RWPE2 (cell line): ENCODE measurements at regions not wholly inside any gene's neighbourhood (a gene's known extent, or its start where the extent isn't known, plus 50 kb on each side); places are given as distances from the start of the nearest gene placed in this dataset.

Experiments
- ATAC-seq: fragments of 200-7000 bp; cut with Tn5 transposase; 3 replicates; pipeline ENCODE4 v1.9.1; 2021; ENCODE audit warnings: low read depth
- DNase-seq: peaks from one replicate; pipeline ENCODE4 v3.0.0-alpha.2; 2020; ENCODE audit warnings: low spot score
- H3K27ac ChIP-seq: fragments of 450-650 bp; 2 replicates; pipeline ENCODE4 v1.5.1; 2017; ENCODE audit warnings: mild to moderate bottlenecking; ENCODE audit not compliant: poor library complexity, severe bottlenecking
- H3K27me3 ChIP-seq: fragments of 250-450 bp; sonication (Bioruptor Pico); 2 replicates; pipeline ENCODE4 v1.5.1; 2021; ENCODE audit warnings: mild to moderate bottlenecking, moderate library complexity; ENCODE audit not compliant: insufficient read depth, poor library complexity, severe bottlenecking
- H3K36me3 ChIP-seq: fragments of 250-450 bp; sonication (Bioruptor Pico); 2 replicates; pipeline ENCODE4 v1.5.1; 2020; ENCODE audit warnings: low read depth, mild to moderate bottlenecking, moderate library complexity
- H3K4me1 ChIP-seq: fragments of 250-450 bp; sonication (Bioruptor Pico); 2 replicates; pipeline ENCODE4 v1.5.1; 2021; ENCODE audit warnings: mild to moderate bottlenecking, moderate library complexity; ENCODE audit not compliant: insufficient read depth, poor library complexity, severe bottlenecking
- H3K4me3 ChIP-seq: fragments of 250-450 bp; sonication (Bioruptor Pico); 2 replicates; pipeline ENCODE4 v1.5.1; 2021; ENCODE audit warnings: mild to moderate bottlenecking, moderate library complexity; ENCODE audit not compliant: severe bottlenecking
- H3K9me3 ChIP-seq: fragments of 250-450 bp; sonication (Bioruptor Pico); 2 replicates; pipeline ENCODE4 v1.5.1; 2021; ENCODE audit warnings: mild to moderate bottlenecking, moderate library complexity; ENCODE audit not compliant: severe bottlenecking
- CTCF ChIP-seq: fragments of 450-650 bp; IDR thresholded peaks from one replicate; pipeline ENCODE4 v1.5.1; 2017; ENCODE audit warnings: mild to moderate bottlenecking, moderate library complexity; ENCODE audit not compliant: poor library complexity, severe bottlenecking

GRCh38 chr7:153939654-153940053 lies 112.5 kb upstream of the DPP6 start:
- Histone ChIP-seq H3K36me3 (no peaks in the 10 kb centered on the region), H3K27ac (no peak overlapping the region), H3K4me1 (no peaks in the 10 kb centered on the region), H3K4me3 (no peak overlapping the region), H3K9me3 (no peaks in the 10 kb centered on the region), H3K27me3 (no peaks in the 10 kb centered on the region)
- DNase-seq (no peak), ATAC-seq (no peak)
- no peak for TF ChIP-seq CTCF

DNA sequence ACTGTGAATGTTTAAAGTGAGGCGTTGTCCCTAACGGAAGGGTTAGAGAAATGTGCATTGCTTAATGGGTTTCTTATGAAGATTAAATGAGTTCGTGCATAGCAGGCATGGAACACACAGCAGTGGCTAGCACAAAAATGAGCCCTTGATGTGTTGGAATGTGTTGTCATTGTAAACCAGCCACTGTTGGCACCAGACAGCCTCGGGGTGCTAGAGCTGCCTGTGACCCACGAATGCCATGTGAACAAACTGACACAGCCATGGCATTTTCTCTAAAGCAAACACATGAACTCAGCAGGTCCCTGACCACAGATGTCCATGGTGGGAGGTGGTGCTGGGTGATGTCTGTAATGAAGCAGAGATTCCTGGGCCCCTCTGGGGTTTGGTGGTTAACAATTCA lies 111.1 kb upstream of the DPP6 start:
- Histone ChIP-seq H3K9me3 (no peaks in the 10 kb centered on the region), H3K4me3 (no peak overlapping the region), H3K27me3 (no peaks in the 10 kb centered on the region), H3K36me3 (no peaks in the 10 kb centered on the region), H3K4me1 (no peaks in the 10 kb centered on the region), H3K27ac (no peak overlapping the region)
- ATAC-seq (no peak), DNase-seq (no peak)
- no peak for TF ChIP-seq CTCF

DNA sequence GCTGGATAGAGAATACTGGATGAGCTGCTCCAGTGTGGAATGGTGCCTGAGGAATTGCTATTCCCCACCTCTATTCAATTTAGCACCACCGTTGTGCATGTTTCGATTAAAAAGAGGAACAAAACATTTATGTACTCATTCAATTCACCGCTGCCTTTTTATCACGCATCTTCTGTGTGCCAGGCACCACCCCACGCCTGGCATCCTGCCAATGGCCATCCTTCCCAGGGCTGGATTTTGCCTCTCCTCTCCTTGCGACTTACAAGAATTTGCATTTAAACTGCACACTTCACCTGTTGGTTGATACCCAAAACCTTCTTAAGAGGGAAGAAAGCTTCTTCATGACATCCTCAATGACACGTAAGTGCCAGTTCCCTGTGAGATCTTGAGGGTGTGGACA lies 110.2 kb upstream of the DPP6 start:
- no peaks in the 10 kb centered on the region for H3K36me3 ChIP-seq
- no peak overlapping the region for H3K4me3 ChIP-seq
- H3K9me3 ChIP-seq: no peaks in the 10 kb centered on the region
- H3K4me1 ChIP-seq: no peaks in the 10 kb centered on the region
- ATAC-seq: no peak
- no peak overlapping the region for H3K27ac ChIP-seq
- no peaks in the 10 kb centered on the region for H3K27me3 ChIP-seq
- DNase-seq: no peak
- no peak for TF ChIP-seq CTCF

- ATAC-seq: no peak
- Histone ChIP-seq H3K9me3 (no peaks in the 10 kb centered on the region), H3K36me3 (no peaks in the 10 kb centered on the region), H3K27me3 (no peaks in the 10 kb centered on the region), H3K4me3 (no peak overlapping the region), H3K27ac (no peak overlapping the region), H3K4me1 (no peaks in the 10 kb centered on the region)
- TF ChIP-seq CTCF: no peak
- no peak for DNase-seq
Measured at GRCh38 chr7:153943457-153943856, 108.7 kb upstream of the DPP6 start.

- Histone ChIP-seq H3K4me3 (no peak overlapping the region), H3K27me3 (no peaks in the 10 kb centered on the region), H3K36me3 (no peaks in the 10 kb centered on the region), H3K4me1 (no peaks in the 10 kb centered on the region), H3K9me3 (no peaks in the 10 kb centered on the region), H3K27ac (no peak overlapping the region)
- no peak for DNase-seq
- ATAC-seq: no peak
- TF ChIP-seq CTCF: no peak
Measured at GRCh38 chr7:153943861-153944260, 108.3 kb upstream of the DPP6 start.
